DND-41 (cell line): ENCODE measurements at regions not wholly inside any gene's neighbourhood (a gene's known extent, or its start where the extent isn't known, plus 50 kb on each side); places are given as distances from the start of the nearest gene placed in this dataset.

Experiments
- ATAC-seq: fragments of 200-7000 bp; cut with Tn5 transposase; 3 replicates; pipeline ENCODE4 v1.9.1; 2021; ENCODE audit warnings: low read depth; ENCODE audit not compliant: insufficient read depth
- DNase-seq: peaks from one replicate; pipeline ENCODE4 v3.0.0-alpha.2; 2020
- H2AFZ ChIP-seq: 2 replicates; pipeline ENCODE4 v1.6.0; 2012; ENCODE audit warnings: low read depth, low read length
- H3K27ac ChIP-seq: 2 replicates; pipeline ENCODE4 v1.5.1; 2012; ENCODE audit warnings: low read length, inconsistent platforms
- H3K27me3 ChIP-seq: fragments of 200-600 bp; sonication (generic); 2 replicates; pipeline ENCODE4 v1.6.0; 2012; ENCODE audit warnings: low read length, mild to moderate bottlenecking, inconsistent platforms; ENCODE audit not compliant: insufficient read depth, poor library complexity
- H3K36me3 ChIP-seq: 2 replicates; pipeline ENCODE4 v1.5.1; 2012; ENCODE audit warnings: low read length, inconsistent platforms; ENCODE audit not compliant: insufficient read depth
- H3K4me1 ChIP-seq: 2 replicates; pipeline ENCODE4 v1.5.1; 2012; ENCODE audit warnings: mild to moderate bottlenecking, low read length; ENCODE audit not compliant: insufficient read depth
- H3K4me2 ChIP-seq: 2 replicates; pipeline ENCODE4 v1.6.0; 2012; ENCODE audit warnings: mild to moderate bottlenecking, moderate library complexity, low read length, inconsistent platforms; ENCODE audit not compliant: insufficient read depth
- H3K4me3 ChIP-seq, 2 experiments: fragments of 200-600 bp in 1 of 2; shearing (Covaris generic) in 1 of 2; 2 replicates each; pipeline ENCODE4 v1.5.1; 2012 to 2016; ENCODE audit warnings: inconsistent platforms in 2 of 2, low read length in 2 of 2, mild to moderate bottlenecking in 2 of 2, low read depth in 1 of 2, moderate library complexity in 1 of 2
- H3K79me2 ChIP-seq: 2 replicates; pipeline ENCODE4 v1.6.0; 2012; ENCODE audit warnings: low read length, inconsistent platforms; ENCODE audit not compliant: insufficient read depth
- H3K9ac ChIP-seq: 2 replicates; pipeline ENCODE4 v1.6.0; 2012; ENCODE audit warnings: low read depth, mild to moderate bottlenecking, inconsistent platforms, low read length, moderate library complexity
- H3K9me3 ChIP-seq: 2 replicates; pipeline ENCODE4 v1.5.1; 2012; ENCODE audit warnings: low read length, moderate library complexity, mild to moderate bottlenecking, inconsistent platforms; ENCODE audit not compliant: insufficient read depth, severe bottlenecking
- H4K20me1 ChIP-seq: 2 replicates; pipeline ENCODE4 v1.6.0; 2012; ENCODE audit warnings: low read length; ENCODE audit not compliant: insufficient read depth
- CTCF ChIP-seq: IDR thresholded peaks from 2 replicates; pipeline ENCODE4 v1.5.1; 2012; ENCODE audit warnings: borderline replicate concordance, low read length, moderate library complexity, mild to moderate bottlenecking; ENCODE audit not compliant: poor library complexity, severe bottlenecking; ENCODE audit errors: extremely low read depth
- EZH2 ChIP-seq: IDR thresholded peaks from 3 replicates; pipeline ENCODE4 v1.6.1; 2012; ENCODE audit warnings: borderline replicate concordance, low read depth, mild to moderate bottlenecking, moderate library complexity, low read length, inconsistent platforms; ENCODE audit not compliant: severe bottlenecking

DNA sequence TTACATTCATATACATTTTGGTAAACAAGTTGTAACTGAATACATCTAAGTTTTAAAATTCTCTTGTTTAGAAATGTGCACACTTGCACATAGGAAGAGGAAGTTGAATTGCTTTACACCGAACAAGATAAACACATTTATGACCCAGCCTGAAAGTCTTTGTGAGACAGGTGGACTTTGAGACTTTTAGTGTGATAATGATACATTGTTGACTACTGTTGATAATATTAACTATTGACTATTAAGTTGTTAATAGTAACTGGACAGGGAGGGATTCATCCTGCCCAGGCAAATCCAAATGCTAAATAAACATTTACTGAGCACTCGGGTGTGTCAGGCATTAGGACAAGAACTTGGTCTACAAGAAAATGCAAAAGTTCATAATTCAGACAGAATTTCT lies 68.0 kb downstream of the AVPR1A start:
- H3K4me2 ChIP-seq = no peak overlapping the region
- DNase-seq = no peak
- TF ChIP-seq EZH2 (no peak), CTCF (no peak)
- no peaks in the 10 kb centered on the region for H3K79me2 ChIP-seq
- H3K36me3 ChIP-seq = no peaks in the 10 kb centered on the region
- H4K20me1 ChIP-seq = no peaks in the 10 kb centered on the region
- H3K27ac ChIP-seq = no peak overlapping the region
- no peak for ATAC-seq
- no peak overlapping the region for H3K9ac ChIP-seq
- no peaks in the 10 kb centered on the region for H3K9me3 ChIP-seq
- H3K4me1 ChIP-seq = no peaks in the 10 kb centered on the region
- H2AFZ ChIP-seq = no peak overlapping the region
- no peak overlapping the region for H3K4me3 ChIP-seq
- no peaks in the 10 kb centered on the region for H3K27me3 ChIP-seq

GRCh38 chr12:63079791-63080502 lies 71.1 kb downstream of the AVPR1A start:
- Histone ChIP-seq H2AFZ (no peak overlapping the region), H3K9me3 (no peaks in the 10 kb centered on the region), H3K4me1 (no peaks in the 10 kb centered on the region), H3K27ac (no peak overlapping the region), H3K27me3 (no peaks in the 10 kb centered on the region), H3K4me2 (no peak overlapping the region), H3K9ac (no peak overlapping the region), H3K36me3 (no peaks in the 10 kb centered on the region), H3K4me3 (no peak overlapping the region), H3K79me2 (no peaks in the 10 kb centered on the region), H4K20me1 (no peaks in the 10 kb centered on the region)
- TF ChIP-seq CTCF (no peak), EZH2 (no peak)
- DNase-seq (no peak), ATAC-seq (no peak)

DNA sequence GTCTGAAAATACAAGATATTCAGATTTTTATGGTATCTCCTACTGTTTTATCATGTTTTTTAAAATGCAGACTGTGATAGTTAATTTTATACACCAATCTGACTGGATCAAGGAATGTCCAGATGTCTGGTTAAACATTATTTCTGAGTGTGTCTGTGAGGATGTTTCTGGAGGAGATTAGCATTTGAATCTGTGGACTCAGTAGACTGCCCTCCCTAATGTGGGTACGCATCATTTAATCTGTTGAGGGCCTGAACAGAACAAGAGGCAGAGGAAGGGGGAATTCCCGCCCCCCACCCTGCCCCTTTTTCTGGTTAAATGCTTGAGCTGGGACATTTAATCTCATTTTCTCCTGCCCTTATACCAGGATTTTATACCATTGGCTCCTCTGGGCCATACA lies 72.1 kb downstream of the AVPR1A start:
- ATAC-seq = no peak
- DNase-seq = no peak
- no peaks in the 10 kb centered on the region for H3K4me1 ChIP-seq

More for the DNA sequence above, 72.1 kb downstream of the AVPR1A start:
- no peak overlapping the region for H3K4me2 ChIP-seq
- H3K9ac ChIP-seq = no peak overlapping the region
- no peaks in the 10 kb centered on the region for H3K27me3 ChIP-seq
- H3K4me3 ChIP-seq = no peak overlapping the region
- H4K20me1 ChIP-seq = no peaks in the 10 kb centered on the region
- no peaks in the 10 kb centered on the region for H3K79me2 ChIP-seq
- no peak overlapping the region for H3K27ac ChIP-seq
- H3K9me3 ChIP-seq = no peaks in the 10 kb centered on the region
- H3K36me3 ChIP-seq = no peaks in the 10 kb centered on the region
- TF ChIP-seq EZH2 (no peak), CTCF (no peak)
- H2AFZ ChIP-seq = no peak overlapping the region
